ENCODE measurements at regions not wholly inside any gene's neighbourhood (a gene's known extent, or its start where the extent isn't known, plus 50 kb on each side); places are given as distances from the start of the nearest gene placed in this dataset.

DNA sequence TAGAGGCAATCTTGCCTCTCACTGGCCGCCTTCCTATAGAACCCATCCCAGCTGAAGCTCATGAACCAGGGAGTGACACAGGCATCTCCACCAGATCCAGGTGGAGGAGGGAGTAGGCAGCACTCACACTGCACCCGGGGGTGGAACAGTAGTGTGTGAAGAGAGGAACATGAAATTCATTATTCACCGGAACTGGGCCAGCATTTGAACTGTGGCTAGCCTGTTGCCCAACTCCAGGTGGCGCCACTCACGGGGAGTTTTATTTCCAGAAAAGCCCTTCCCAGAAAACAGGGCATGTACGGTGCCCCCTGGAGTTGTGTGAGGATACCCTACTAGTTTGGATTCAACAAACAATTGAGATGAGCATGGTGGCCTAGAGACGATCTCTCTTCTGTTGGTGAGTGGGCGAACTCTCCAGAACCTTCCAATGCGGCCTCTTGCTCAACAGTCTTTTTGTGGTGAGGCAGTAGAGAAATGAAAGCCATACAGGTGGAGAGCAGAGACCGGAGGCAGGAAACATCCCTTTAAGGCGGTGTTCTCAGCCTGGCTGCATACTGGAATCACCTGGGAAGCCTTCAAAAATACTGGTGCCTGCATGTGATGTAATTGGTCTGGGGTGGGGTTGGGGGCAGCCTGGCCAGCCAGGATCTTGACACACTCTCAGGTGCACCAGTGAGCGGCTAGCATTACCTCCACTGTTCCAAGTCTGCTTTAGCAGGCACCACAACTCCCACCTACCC lies 73.5 kb upstream of the NEDD4L start:
- DNase-seq (ENCODE audit: low spot score) = no peak
- in situ Hi-C loops (cut with MboI; ENCODE audit: low pct_unique_long_range_greater_than_20kb, low sequenced_read_pairs, unreplicated experiment) = no loop called here
- TF ChIP-seq, protein P1, sequence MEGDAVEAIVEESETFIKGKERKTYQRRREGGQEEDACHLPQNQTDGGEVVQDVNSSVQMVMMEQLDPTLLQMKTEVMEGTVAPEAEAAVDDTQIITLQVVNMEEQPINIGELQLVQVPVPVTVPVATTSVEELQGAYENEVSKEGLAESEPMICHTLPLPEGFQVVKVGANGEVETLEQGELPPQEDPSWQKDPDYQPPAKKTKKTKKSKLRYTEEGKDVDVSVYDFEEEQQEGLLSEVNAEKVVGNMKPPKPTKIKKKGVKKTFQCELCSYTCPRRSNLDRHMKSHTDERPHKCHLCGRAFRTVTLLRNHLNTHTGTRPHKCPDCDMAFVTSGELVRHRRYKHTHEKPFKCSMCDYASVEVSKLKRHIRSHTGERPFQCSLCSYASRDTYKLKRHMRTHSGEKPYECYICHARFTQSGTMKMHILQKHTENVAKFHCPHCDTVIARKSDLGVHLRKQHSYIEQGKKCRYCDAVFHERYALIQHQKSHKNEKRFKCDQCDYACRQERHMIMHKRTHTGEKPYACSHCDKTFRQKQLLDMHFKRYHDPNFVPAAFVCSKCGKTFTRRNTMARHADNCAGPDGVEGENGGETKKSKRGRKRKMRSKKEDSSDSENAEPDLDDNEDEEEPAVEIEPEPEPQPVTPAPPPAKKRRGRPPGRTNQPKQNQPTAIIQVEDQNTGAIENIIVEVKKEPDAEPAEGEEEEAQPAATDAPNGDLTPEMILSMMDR (IDR thresholded peaks at IDR 0.05; ENCODE audit: extremely low read depth, insufficient read depth, missing control alignments) = peak; percentile 38

DNA sequence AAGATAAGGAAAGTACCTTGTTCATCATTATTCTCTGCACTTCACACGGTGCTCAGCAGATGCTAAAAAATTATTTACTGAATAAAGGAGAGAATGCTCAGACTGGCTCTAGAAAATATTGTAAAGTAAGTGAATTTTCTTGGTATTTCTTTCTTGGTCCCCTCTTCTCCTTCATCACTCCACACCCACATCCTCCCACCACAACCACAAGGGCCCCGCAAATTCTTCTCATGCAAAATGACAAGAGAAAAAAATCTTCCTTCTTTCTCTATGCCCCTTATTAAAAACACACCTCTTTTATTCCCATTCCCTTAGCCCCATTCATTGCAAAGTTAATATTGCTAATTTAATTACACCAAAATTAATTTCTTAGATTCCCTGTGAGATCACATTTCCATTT lies 74.2 kb upstream of the NEDD4L start:
- TF ChIP-seq, protein P1 (IDR thresholded peaks at IDR 0.05; ENCODE audit: extremely low read depth, insufficient read depth, missing control alignments) = no peak
- in situ Hi-C loops (cut with MboI; ENCODE audit: low pct_unique_long_range_greater_than_20kb, low sequenced_read_pairs, unreplicated experiment) = no loop called here
- no peak for DNase-seq (ENCODE audit: low spot score)

DNA sequence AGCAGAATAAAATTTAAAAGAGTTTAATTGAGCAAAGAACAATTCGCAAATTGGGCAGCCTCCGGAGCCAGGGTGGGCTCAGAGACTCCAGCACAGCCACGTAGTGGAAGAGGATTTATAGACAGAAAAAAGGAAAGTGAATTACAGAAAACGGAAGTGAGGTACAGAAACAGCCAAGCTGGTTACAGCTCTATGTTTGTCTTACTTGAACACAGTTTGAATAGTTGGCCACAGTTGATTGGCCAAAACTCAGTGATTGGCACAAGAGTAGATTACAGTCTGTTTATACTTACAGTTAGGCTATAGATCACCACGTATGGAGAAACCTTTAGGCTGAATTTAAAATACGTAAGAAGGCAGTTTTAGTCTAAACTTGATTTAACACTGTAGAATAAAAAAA lies 78.8 kb upstream of the NEDD4L start:
- DNase-seq (ENCODE audit: low spot score) = no peak
- TF ChIP-seq, protein P1 (IDR thresholded peaks at IDR 0.05; ENCODE audit: extremely low read depth, insufficient read depth, missing control alignments) = no peak
- in situ Hi-C loops (cut with MboI; ENCODE audit: low pct_unique_long_range_greater_than_20kb, low sequenced_read_pairs, unreplicated experiment) = no loop called here

DNA sequence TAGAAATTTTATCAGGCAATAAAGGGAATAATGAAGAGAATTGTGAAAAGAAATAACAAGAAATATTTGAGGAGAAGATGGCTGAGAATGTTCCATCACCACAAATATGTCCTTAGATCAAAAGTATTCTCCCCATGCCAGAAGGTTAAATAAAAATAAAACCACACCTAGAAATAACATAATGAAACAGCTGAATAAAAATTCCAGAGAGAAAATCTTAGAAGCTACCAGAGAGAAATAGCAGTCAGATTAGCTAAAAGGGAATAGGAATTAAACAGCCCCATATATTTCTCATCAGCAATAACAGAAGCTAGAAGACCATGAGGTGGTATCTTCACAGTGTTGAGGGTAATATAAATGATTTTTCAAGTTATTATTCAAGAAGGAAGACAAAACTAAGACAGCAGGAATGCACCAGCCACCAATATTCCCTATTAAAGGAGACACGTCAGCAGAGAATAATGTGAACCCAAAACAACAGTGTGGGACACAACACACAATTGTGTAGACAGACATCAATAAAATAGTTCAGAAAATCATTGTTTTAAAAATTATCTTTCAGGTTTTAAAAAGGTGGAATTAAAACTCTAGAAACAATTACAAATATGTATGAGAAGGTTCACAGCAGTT lies 82.0 kb upstream of the NEDD4L start:
- in situ Hi-C loops (cut with MboI; ENCODE audit: low pct_unique_long_range_greater_than_20kb, low sequenced_read_pairs, unreplicated experiment) = no loop called here
- TF ChIP-seq, protein P1 (IDR thresholded peaks at IDR 0.05; ENCODE audit: extremely low read depth, insufficient read depth, missing control alignments) = no peak
- DNase-seq (ENCODE audit: low spot score) = no peak

DNA sequence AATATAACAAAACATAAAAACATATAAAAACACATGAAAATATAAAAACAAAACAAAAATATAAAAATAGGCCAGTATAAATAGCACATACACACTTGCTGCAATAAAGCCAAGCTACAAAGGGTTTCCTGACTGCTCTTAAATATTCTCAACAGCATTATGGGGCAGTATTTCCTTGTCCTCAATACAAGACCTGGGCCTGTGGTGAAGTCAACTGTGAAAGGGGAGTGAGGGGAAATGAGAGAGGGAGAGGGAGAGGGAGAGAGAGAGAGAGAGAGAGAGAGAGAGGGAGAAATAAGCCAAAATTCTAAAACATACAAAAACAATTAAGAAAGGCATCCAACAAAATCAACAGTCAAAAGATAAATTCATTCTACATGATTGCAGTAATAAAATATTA lies 82.6 kb upstream of the NEDD4L start:
- DNase-seq (ENCODE audit: low spot score) = no peak
- in situ Hi-C loops (cut with MboI; ENCODE audit: low pct_unique_long_range_greater_than_20kb, low sequenced_read_pairs, unreplicated experiment) = no loop called here
- TF ChIP-seq, protein P1 (IDR thresholded peaks at IDR 0.05; ENCODE audit: extremely low read depth, insufficient read depth, missing control alignments) = no peak

DNA sequence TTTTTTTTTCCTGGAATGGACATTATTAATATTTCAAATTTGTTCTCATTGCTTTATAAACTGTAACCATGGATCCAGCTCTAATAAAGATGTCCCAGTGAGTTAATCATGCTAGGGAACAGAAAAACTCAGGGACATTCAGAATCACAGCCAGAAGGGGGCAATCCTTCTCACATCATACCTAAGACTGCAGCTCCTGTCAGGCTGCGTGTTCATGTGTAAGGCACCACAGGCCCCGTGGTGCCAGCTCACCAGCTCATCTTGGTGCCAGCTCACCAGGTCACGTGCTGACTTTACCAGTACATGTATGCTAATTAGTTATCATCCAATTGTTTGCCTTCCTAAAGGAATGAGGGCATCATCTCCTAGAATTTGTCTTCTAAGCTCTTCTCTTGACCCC lies 84.7 kb upstream of the NEDD4L start:
- in situ Hi-C loops (cut with MboI; ENCODE audit: low pct_unique_long_range_greater_than_20kb, low sequenced_read_pairs, unreplicated experiment) = loop anchor here (10.0 kb wide), 1 partner anchor 166 kb away; no protein-coding TSS in a partner anchor
- peak; percentile 40 for DNase-seq (ENCODE audit: low spot score)
- TF ChIP-seq, protein P1 (IDR thresholded peaks at IDR 0.05; ENCODE audit: extremely low read depth, insufficient read depth, missing control alignments) = peak; percentile 42

All from GM13977 (cell line).